IMR-90 (cell line): ENCODE measurements at regions not wholly inside any gene's neighbourhood (a gene's known extent, or its start where the extent isn't known, plus 50 kb on each side); places are given as distances from the start of the nearest gene placed in this dataset.

Experiments
- ATAC-seq: fragments of 200-7000 bp; cut with Tn5 transposase; 2 replicates; pipeline ENCODE4 v1.9.1; 2020; ENCODE audit warnings: low read depth, mild to moderate bottlenecking, moderate library complexity
- BruUV-seq: library from RNA; stranded (reverse); fragments of 400-500 nt; replicated peaks from 2 replicates; lab custom pipeline; 2021; lab: Mats Ljungman, UMichigan
- CTCF ChIA-PET: fragments of 300-600 bp; formaldehyde crosslinking; extraction: SDS; loops from one replicate; lab custom pipeline; 2021; ENCODE audit warnings: antibody characterized with exemption; lab: Yijun Ruan, JAX
- POLR2A ChIA-PET: fragments of 300-600 bp; sonication (Branson Sonifier 250); formaldehyde crosslinking; loops from one replicate; lab custom pipeline; 2022; ENCODE audit warnings: antibody characterized with exemption; ENCODE audit not compliant: unreplicated experiment; lab: Charles Lee
- DNase-seq: peaks from one replicate; pipeline ENCODE4 v3.0.0; 2013
- H2AFZ ChIP-seq: replicated peaks from 2 replicates; pipeline ENCODE3; 2013; ENCODE audit warnings: low read length, mild to moderate bottlenecking; ENCODE audit not compliant: poor library complexity
- H2AK5ac ChIP-seq: 2 replicates; pipeline ENCODE4 v1.6.1; 2013; ENCODE audit warnings: low read depth, low read length, inconsistent platforms
- H2AK9ac ChIP-seq: replicated peaks from 2 replicates; pipeline ENCODE3; 2013; ENCODE audit warnings: mild to moderate bottlenecking, low read depth, low read length, moderate library complexity; ENCODE audit not compliant: poor library complexity
- H2BK120ac ChIP-seq: 2 replicates; pipeline ENCODE4 v1.6.1; 2013; ENCODE audit warnings: low read depth, low read length, inconsistent platforms
- H2BK15ac ChIP-seq: 3 replicates; pipeline ENCODE4 v1.6.1; 2013; ENCODE audit warnings: low read depth, low read length, inconsistent platforms
- H2BK20ac ChIP-seq: 2 replicates; pipeline ENCODE4 v1.6.1; 2013; ENCODE audit warnings: low read depth, mild to moderate bottlenecking, inconsistent platforms, low read length, moderate library complexity
- H2BK5ac ChIP-seq: 2 replicates; pipeline ENCODE4 v1.6.1; 2013; ENCODE audit warnings: mild to moderate bottlenecking, low read depth, low read length, inconsistent platforms; ENCODE audit not compliant: poor library complexity, severe bottlenecking
- H3K14ac ChIP-seq: replicated peaks from 2 replicates; pipeline ENCODE4 v1.6.1; 2013; ENCODE audit warnings: low read depth, low read length, inconsistent platforms
- H3K18ac ChIP-seq: 2 replicates; pipeline ENCODE4 v1.6.1; 2013; ENCODE audit warnings: low read depth, low read length, control low read depth
- H3K23ac ChIP-seq: 2 replicates; pipeline ENCODE4 v1.6.1; 2013; ENCODE audit warnings: low read depth, low read length, inconsistent platforms
- H3K27ac ChIP-seq: 2 replicates; pipeline ENCODE4 v1.5.1; 2013; ENCODE audit warnings: mild to moderate bottlenecking, control low read depth, low read length; ENCODE audit not compliant: insufficient read depth
- H3K27me3 ChIP-seq: 2 replicates; pipeline ENCODE4 v1.6.1; 2013; ENCODE audit warnings: low read length; ENCODE audit not compliant: control insufficient read depth, insufficient read depth
- H3K36me3 ChIP-seq: 2 replicates; pipeline ENCODE4 v1.6.1; 2013; ENCODE audit warnings: low read length, mixed read lengths; ENCODE audit not compliant: control insufficient read depth, insufficient read depth
- H3K4ac ChIP-seq: 2 replicates; pipeline ENCODE4 v1.6.1; 2013; ENCODE audit warnings: low read depth, low read length, inconsistent platforms
- H3K4me1 ChIP-seq: 2 replicates; pipeline ENCODE4 v1.6.1; 2013; ENCODE audit warnings: low read length, mixed read lengths; ENCODE audit not compliant: control insufficient read depth, insufficient read depth
- H3K4me2 ChIP-seq: 2 replicates; pipeline ENCODE4 v1.6.1; 2013; ENCODE audit warnings: low read depth, mild to moderate bottlenecking, control low read depth, low read length, moderate library complexity
- H3K4me3 ChIP-seq: 2 replicates; pipeline ENCODE4 v1.5.1; 2013; ENCODE audit warnings: low read depth, mild to moderate bottlenecking, control low read depth, low read length, moderate library complexity; ENCODE audit not compliant: insufficient read depth
- H3K56ac ChIP-seq: 2 replicates; pipeline ENCODE4 v1.6.1; 2013; ENCODE audit warnings: low read length, inconsistent platforms; ENCODE audit not compliant: insufficient read depth; ENCODE audit errors: extremely low read depth
- H3K79me1 ChIP-seq, 2 experiments: 2 replicates each; pipeline ENCODE4 v1.6.1; 2013; ENCODE audit warnings: low read length in 2 of 2, inconsistent platforms in 1 of 2, low read depth in 1 of 2
- H3K9ac ChIP-seq: 2 replicates; pipeline ENCODE4 v1.6.1; 2013; ENCODE audit warnings: low read depth, low read length, control low read depth
- H3K9me1 ChIP-seq: 2 replicates; pipeline ENCODE4 v1.6.1; 2013; ENCODE audit warnings: low read length, inconsistent platforms; ENCODE audit not compliant: insufficient read depth
- H3K9me3 ChIP-seq: 2 replicates; pipeline ENCODE4 v1.6.1; 2013; ENCODE audit warnings: low read length; ENCODE audit not compliant: control insufficient read depth, insufficient read depth
- H4K20me1 ChIP-seq: 2 replicates; pipeline ENCODE4 v1.6.1; 2013; ENCODE audit warnings: low read length, inconsistent platforms; ENCODE audit not compliant: insufficient read depth
- H4K5ac ChIP-seq: 2 replicates; pipeline ENCODE4 v1.6.1; 2013; ENCODE audit warnings: mild to moderate bottlenecking, low read depth, low read length, control low read depth
- H4K8ac ChIP-seq, 2 experiments: 2 replicates each; pipeline ENCODE4 v1.6.1; 2013; ENCODE audit warnings: low read depth in 2 of 2, low read length in 2 of 2, control low read depth in 1 of 2, inconsistent platforms in 1 of 2
- H4K91ac ChIP-seq: 2 replicates; pipeline ENCODE4 v1.6.1; 2013; ENCODE audit warnings: low read depth, low read length, inconsistent platforms; ENCODE audit not compliant: insufficient read depth
- CEBPB ChIP-seq: IDR thresholded peaks from 2 replicates; pipeline ENCODE4 v1.6.1; 2012; ENCODE audit warnings: low read depth, low read length, improper control_type of control experiment
- CHD1 ChIP-seq: IDR thresholded peaks from 2 replicates; pipeline ENCODE4 v1.6.1; 2012; ENCODE audit warnings: low read depth, low read length, improper control_type of control experiment
- CTCF ChIP-seq: conservative IDR thresholded peaks from 2 replicates; pipeline ENCODE4 v1.5.1; 2012; ENCODE audit warnings: mild to moderate bottlenecking, low read depth, low read length, improper control_type of control experiment
- FOS ChIP-seq: fragments of 150-350 bp; IDR thresholded peaks from 2 replicates; pipeline ENCODE4 v1.6.1; 2016; ENCODE audit warnings: low read depth, low read length
- MAFK ChIP-seq: IDR thresholded peaks from 2 replicates; pipeline ENCODE4 v1.6.1; 2012; ENCODE audit warnings: low read depth, low read length, improper control_type of control experiment
- MAZ ChIP-seq: IDR thresholded peaks from 2 replicates; pipeline ENCODE4 v1.6.1; 2012; ENCODE audit warnings: low read depth, mild to moderate bottlenecking, low read length, improper control_type of control experiment, moderate library complexity, borderline replicate concordance
- POLR2A ChIP-seq: IDR thresholded peaks from 2 replicates; pipeline ENCODE4 v1.6.1; 2012; ENCODE audit warnings: mild to moderate bottlenecking, low read depth, low read length
- RAD21 ChIP-seq: IDR thresholded peaks from 2 replicates; pipeline ENCODE4 v1.6.1; 2012; ENCODE audit warnings: low read length, improper control_type of control experiment
- RCOR1 ChIP-seq: IDR thresholded peaks from 2 replicates; pipeline ENCODE4 v1.6.1; 2012; ENCODE audit warnings: mild to moderate bottlenecking, low read length, improper control_type of control experiment; ENCODE audit not compliant: insufficient replicate concordance
- RFX5 ChIP-seq: IDR thresholded peaks from 2 replicates; pipeline ENCODE4 v1.8.0; 2012; ENCODE audit warnings: low read depth, mild to moderate bottlenecking, low read length, moderate library complexity
- SMC3 ChIP-seq: fragments of 150-350 bp; IDR thresholded peaks from 2 replicates; pipeline ENCODE4 v1.6.1; 2016; ENCODE audit warnings: low read depth, mild to moderate bottlenecking, antibody characterized with exemption, low read length, moderate library complexity
- USF2 ChIP-seq: fragments of 150-350 bp; IDR thresholded peaks from 2 replicates; pipeline ENCODE4 v1.6.1; 2017; ENCODE audit warnings: mild to moderate bottlenecking, antibody characterized with exemption, low read length, low read depth
- WGBS, 2 experiments: methylation state at CpG; one replicate each; pipeline versions ENCODE4 v1.1.5 to v1.1.7; 2013; ENCODE audit warnings: missing lambda C conversion rate in 2 of 2; ENCODE audit not compliant: insufficient read length in 1 of 2; ENCODE audit errors: extremely low coverage in 2 of 2; 5-methylcytosine and 5-hydroxymethylcytosine counted together
- dilution Hi-C: fragments of 300-500 bp; cut with HindIII; formaldehyde crosslinking; loops from one replicate; pipeline ENCODE4 v1.14.3; 2018; ENCODE audit warnings: low sequenced_read_pairs; ENCODE audit not compliant: unreplicated experiment
- in situ Hi-C: fragments of 300-500 bp; cut with MboI; formaldehyde crosslinking; loops from 3 replicates; pipeline ENCODE4 v1.14.3; 2019; ENCODE audit warnings: low sequenced_read_pairs, inconsistent platforms, mixed read lengths
- intact Hi-C: fragments of 100-400 bp; cut with micrococcal nuclease; formaldehyde crosslinking; loops from 2 replicates; pipeline ENCODE4 v1.10.0; 2022

GRCh38 chr18:39952816-39953215 lies 2002.2 kb upstream of the PIK3C3 start:
- no peak overlapping the region for H3K4ac ChIP-seq
- H2AK5ac ChIP-seq: no peak overlapping the region
- no peak overlapping the region for H3K23ac ChIP-seq
- no peaks in the 10 kb centered on the region for H3K27me3 ChIP-seq
- H2BK5ac ChIP-seq: no peak overlapping the region
- no peaks in the 10 kb centered on the region for H3K9me3 ChIP-seq
- no peak overlapping the region for H4K5ac ChIP-seq
- no peak overlapping the region for H3K27ac ChIP-seq
- no peak overlapping the region for H3K9ac ChIP-seq
- H4K91ac ChIP-seq: no peak overlapping the region
- H2BK120ac ChIP-seq: no peak overlapping the region
- no TSS peak for BruUV-seq
- TF ChIP-seq SMC3 (no peak), MAFK (no peak), CEBPB (no peak), RFX5 (no peak), RAD21 (no peak), POLR2A (no peak), CTCF (no peak), USF2 (no peak), MAZ (no peak), CHD1 (no peak), FOS (no peak), RCOR1 (no peak)
- POLR2A ChIA-PET: no interaction called here
- H3K4me2 ChIP-seq: no peak overlapping the region
- no peak overlapping the region for H3K4me3 ChIP-seq
- intact Hi-C loops (no loop called here), dilution Hi-C loops (no loop called here), in situ Hi-C loops (no loop called here)
- no peak overlapping the region for H3K18ac ChIP-seq
- H3K56ac ChIP-seq: no peak overlapping the region
- no peaks in the 10 kb centered on the region for H3K36me3 ChIP-seq
- H2BK15ac ChIP-seq: no peak overlapping the region
- CTCF ChIA-PET: interaction anchor here (0.7 kb wide), 1 partner anchor 14 kb away, joined by 3 read pairs; no protein-coding TSS in a partner anchor
- H3K79me1 ChIP-seq: no peaks in the 10 kb centered on the region
- DNase-seq (no peak), ATAC-seq (no peak)
- no peaks in the 10 kb centered on the region for H3K4me1 ChIP-seq
- H3K14ac ChIP-seq: no peak overlapping the region
- H2AFZ ChIP-seq: no peak overlapping the region
- no peak overlapping the region for H2BK20ac ChIP-seq
- H4K20me1 ChIP-seq: no peaks in the 10 kb centered on the region
- no CpG with 5 or more reads among the region's 2 CpGs for WGBS, 2 experiments
- H4K8ac ChIP-seq: no peak overlapping the region
- no peak overlapping the region for H2AK9ac ChIP-seq
- H3K9me1 ChIP-seq: no peaks in the 10 kb centered on the region
